ENCODE measurements at regions not wholly inside any gene's neighbourhood (a gene's known extent, or its start where the extent isn't known, plus 50 kb on each side); places are given as distances from the start of the nearest gene placed in this dataset.

- Histone ChIP-seq H3K27me3 (ENCODE audit: insufficient read depth, low read length) (no peaks in the 10 kb centered on the region), H4K20me1 (ENCODE audit: insufficient read depth) (no peaks in the 10 kb centered on the region), H3K9ac (ENCODE audit: low read length) (no peak overlapping the region), H3K79me2 (ENCODE audit: insufficient read depth, low read length) (no peaks in the 10 kb centered on the region), H3K4me1 (ENCODE audit: control insufficient read depth in 1 of 2, insufficient read depth in 2 of 2, low read length in 2 of 2) (peaks cover 0 to 7% of the 10 kb centered on the region in 2 experiments; a peak in 3 of 4 replicates), H2AFZ (ENCODE audit: low read depth, low read length, poor library complexity, severe bottlenecking) (no peak overlapping the region), H3K27ac (ENCODE audit: low read depth, low read length) (no peak overlapping the region), H3K4me3 (replicated peaks in 1 of 2; ENCODE audit: low read depth in 1 of 2, low read length in 2 of 2) (no peak overlapping the region), H3K9me2 (ENCODE audit: insufficient read depth) (no peaks in the 10 kb centered on the region; the same call in 1 of the 2 replicates), H3K9me3 (ENCODE audit: control insufficient read depth in 1 of 2, insufficient read depth in 1 of 2, low read depth in 1 of 2, low read length in 2 of 2) (no peaks in the 10 kb centered on the region), H3K36me3 (ENCODE audit: control insufficient read depth in 1 of 2, insufficient read depth in 2 of 2, low read length in 2 of 2) (no peaks in the 10 kb centered on the region), H3K4me2 (ENCODE audit: low read length) (no peak overlapping the region)
- no TSS peak for BruUV-seq (replicated peaks)
- CTCF ChIA-PET, result no interaction called here
- intact Hi-C loops (cut with micrococcal nuclease), result no loop called here
- no peak for DNase-seq (ENCODE audit: low read depth, low spot score)
- POLR2A ChIA-PET, result no interaction called here
- TF ChIP-seq SIN3A (IDR thresholded peaks at IDR 0.05; ENCODE audit: low read depth) (no peak), SP1 (IDR thresholded peaks at IDR 0.05; ENCODE audit: low read depth) (no peak), CBX3 (IDR thresholded peaks at IDR 0.05; ENCODE audit: low read depth) (no peak), FOSL1 (IDR thresholded peaks at IDR 0.05; ENCODE audit: low read depth) (no peak), MAX (IDR thresholded peaks at IDR 0.05) (no peak), JUND (IDR thresholded peaks at IDR 0.05) (no peak), CTCF (IDR thresholded peaks at IDR 0.05 in 2 of 3, conservative IDR thresholded peaks at IDR 0.05 in 1 of 3; ENCODE audit: borderline replicate concordance in 1 of 3, insufficient read depth in 1 of 3, low read depth in 2 of 3, low read length in 2 of 3) (no peak), YY1 (IDR thresholded peaks at IDR 0.05; ENCODE audit: extremely low read depth, insufficient replicate concordance, low read depth, low read length) (no peak), POLR2AphosphoS5 (IDR thresholded peaks at IDR 0.05; ENCODE audit: low read depth, low read length) (no peak), ZNF274 (IDR thresholded peaks at IDR 0.05; ENCODE audit: low read depth, low read length) (no peak), SRF (IDR thresholded peaks at IDR 0.05; ENCODE audit: low read depth) (no peak), RAD21 (IDR thresholded peaks at IDR 0.05; ENCODE audit: low read depth) (no peak)
- no peak for ATAC-seq
- RAD21 ChIA-PET (ENCODE audit: low non-redundant PET in 1 of 2, low total read pairs in 2 of 2, uncharacterized antibody in 2 of 2, unreplicated experiment in 2 of 2), result no interaction called here
Observed at GRCh38 chr5:74390306-74390637, 250.3 kb downstream of the ENC1 start.
